ENCODE measurements at regions not wholly inside any gene's neighbourhood (a gene's known extent, or its start where the extent isn't known, plus 50 kb on each side); places are given as distances from the start of the nearest gene placed in this dataset.

DNA sequence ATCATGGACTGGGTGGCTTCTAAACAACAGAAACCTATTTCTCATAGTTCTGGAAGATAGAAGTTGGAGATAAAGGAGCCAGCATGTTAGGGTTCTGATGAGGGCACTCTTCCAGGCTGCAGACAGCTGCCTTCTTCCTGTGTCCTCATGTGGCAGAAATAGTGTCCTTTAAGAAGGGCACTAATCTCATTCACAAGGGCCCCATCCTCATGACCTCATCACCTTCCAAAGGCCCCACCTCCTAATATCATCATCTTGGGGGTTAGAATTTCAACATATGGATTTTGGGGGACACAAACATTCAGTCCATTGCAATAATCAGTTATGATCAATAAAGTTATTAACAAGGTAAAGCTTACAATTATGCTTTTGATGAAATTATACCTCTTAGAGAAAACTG lies 130.8 kb upstream of the SLC22A23 start:
- no peaks in the 10 kb centered on the region for H3K36me3 Mint-ChIP-seq (ENCODE audit: low read depth)

DNA sequence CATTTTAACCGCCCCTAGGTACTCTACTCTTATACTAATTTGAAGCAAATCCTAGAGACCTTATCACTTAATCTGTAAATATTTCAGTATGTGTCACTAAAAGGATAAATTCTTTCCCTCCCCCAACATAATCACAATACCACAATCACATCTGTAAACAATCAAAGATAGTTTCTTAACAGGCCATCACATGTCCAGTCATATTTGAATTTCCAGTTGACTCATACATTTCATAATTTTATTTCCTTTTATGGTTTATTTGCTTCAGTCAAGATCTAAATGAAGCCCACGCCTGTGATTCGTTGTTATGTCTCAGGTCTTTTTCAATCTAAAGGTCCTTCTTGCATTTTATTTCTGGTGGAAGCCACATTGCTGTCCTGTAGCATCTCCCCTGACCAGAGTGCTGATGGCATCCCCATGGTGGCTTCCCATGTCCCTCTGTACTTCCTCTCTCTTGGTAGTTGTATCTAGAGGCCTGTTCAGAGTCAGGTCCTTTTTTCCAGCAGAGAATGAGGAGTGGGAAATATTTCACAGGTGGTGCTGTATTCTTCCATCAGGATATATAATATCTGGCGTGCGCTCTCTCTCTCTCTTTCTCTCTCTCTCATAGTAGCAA lies 128.6 kb upstream of the SLC22A23 start:
- H3K4me1 ChIP-seq (ENCODE audit: insufficient read depth, low read length), result no peaks in the 10 kb centered on the region
- Mint-ChIP-seq H3K27me3 (peaks cover 45% of the 10 kb centered on the region), H3K4me1 (ENCODE audit: low read depth) (no peaks in the 10 kb centered on the region), H3K4me3 (no peak overlapping the region), H3K27ac (no peak overlapping the region), H3K36me3 (ENCODE audit: low read depth) (no peaks in the 10 kb centered on the region), H3K9me3 (peaks cover 6% of the 10 kb centered on the region)
- DNase-seq (peak in 1 of 14 experiments; percentile 4), ATAC-seq (ENCODE audit: poor library complexity) (no peak)
- no peak overlapping the region for H3K27ac ChIP-seq (ENCODE audit: low read depth in 1 of 2, low read length in 2 of 2)
- no peak overlapping the region for H3K4me3 ChIP-seq (ENCODE audit: low read length)
- H3K9me3 ChIP-seq (ENCODE audit: control insufficient read depth in 1 of 2, insufficient read depth in 1 of 2, low read length in 2 of 2), result peaks cover 9 to 16% of the 10 kb centered on the region in 2 experiments
- ChIA-PET CTCF (no interaction called here), POLR2A (no interaction called here)
- H3K36me3 ChIP-seq (ENCODE audit: insufficient read depth, low read length), result no peaks in the 10 kb centered on the region
- TF ChIP-seq, protein P1, sequence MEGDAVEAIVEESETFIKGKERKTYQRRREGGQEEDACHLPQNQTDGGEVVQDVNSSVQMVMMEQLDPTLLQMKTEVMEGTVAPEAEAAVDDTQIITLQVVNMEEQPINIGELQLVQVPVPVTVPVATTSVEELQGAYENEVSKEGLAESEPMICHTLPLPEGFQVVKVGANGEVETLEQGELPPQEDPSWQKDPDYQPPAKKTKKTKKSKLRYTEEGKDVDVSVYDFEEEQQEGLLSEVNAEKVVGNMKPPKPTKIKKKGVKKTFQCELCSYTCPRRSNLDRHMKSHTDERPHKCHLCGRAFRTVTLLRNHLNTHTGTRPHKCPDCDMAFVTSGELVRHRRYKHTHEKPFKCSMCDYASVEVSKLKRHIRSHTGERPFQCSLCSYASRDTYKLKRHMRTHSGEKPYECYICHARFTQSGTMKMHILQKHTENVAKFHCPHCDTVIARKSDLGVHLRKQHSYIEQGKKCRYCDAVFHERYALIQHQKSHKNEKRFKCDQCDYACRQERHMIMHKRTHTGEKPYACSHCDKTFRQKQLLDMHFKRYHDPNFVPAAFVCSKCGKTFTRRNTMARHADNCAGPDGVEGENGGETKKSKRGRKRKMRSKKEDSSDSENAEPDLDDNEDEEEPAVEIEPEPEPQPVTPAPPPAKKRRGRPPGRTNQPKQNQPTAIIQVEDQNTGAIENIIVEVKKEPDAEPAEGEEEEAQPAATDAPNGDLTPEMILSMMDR (IDR thresholded peaks at IDR 0.05), result no peak
- intact Hi-C loops (cut with DNase I, micrococcal nuclease), result no loop called here
- peaks cover 4 to 11% of the 10 kb centered on the region in 2 experiments for H3K27me3 ChIP-seq (ENCODE audit: control insufficient read depth in 1 of 2, insufficient read depth in 2 of 2, low read length in 2 of 2)

More for the DNA sequence above, 130.8 kb upstream of the SLC22A23 start:
- H3K27me3 Mint-ChIP-seq, result peaks cover 46% of the 10 kb centered on the region
- Histone ChIP-seq H3K9me3 (ENCODE audit: control insufficient read depth in 1 of 2, insufficient read depth in 1 of 2, low read length in 2 of 2) (peaks cover 9 to 16% of the 10 kb centered on the region in 2 experiments), H3K27me3 (ENCODE audit: control insufficient read depth in 1 of 2, insufficient read depth in 2 of 2, low read length in 2 of 2) (peaks cover 5 to 11% of the 10 kb centered on the region in 2 experiments), H3K4me3 (ENCODE audit: low read length) (no peak overlapping the region), H3K4me1 (ENCODE audit: insufficient read depth, low read length) (no peaks in the 10 kb centered on the region), H3K27ac (ENCODE audit: low read depth in 1 of 2, low read length in 2 of 2) (no peak overlapping the region), H3K36me3 (ENCODE audit: insufficient read depth, low read length) (no peaks in the 10 kb centered on the region)
- H3K4me1 Mint-ChIP-seq (ENCODE audit: low read depth), result no peaks in the 10 kb centered on the region
- TF ChIP-seq, protein P1 (IDR thresholded peaks at IDR 0.05), result no peak
- DNase-seq, result no peak
- POLR2A ChIA-PET, result no interaction called here
- H3K27ac Mint-ChIP-seq, result no peak overlapping the region
- peaks cover 6% of the 10 kb centered on the region for H3K9me3 Mint-ChIP-seq
- intact Hi-C loops (cut with DNase I, micrococcal nuclease), result no loop called here
- no peak overlapping the region for H3K4me3 Mint-ChIP-seq
- CTCF ChIA-PET, result no interaction called here
- ATAC-seq (ENCODE audit: poor library complexity), result no peak

DNA sequence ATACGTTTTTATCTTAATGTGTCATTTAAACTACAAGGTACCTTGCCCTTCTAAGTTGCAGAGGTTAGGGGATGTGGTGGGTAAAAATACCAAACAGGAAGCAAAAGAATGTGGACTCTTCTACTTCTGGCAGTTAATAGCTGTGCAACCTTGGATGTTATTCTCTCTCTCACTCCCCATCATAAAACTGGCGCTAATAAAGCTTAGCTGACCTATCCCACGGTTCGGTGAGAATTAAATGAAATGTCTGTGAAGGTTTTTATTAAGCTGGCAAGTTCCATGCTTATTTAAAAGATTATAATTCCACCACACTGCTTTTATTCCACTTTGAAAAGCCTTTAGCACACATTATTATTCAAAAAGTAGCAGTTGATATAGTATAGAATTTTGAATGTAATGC lies 127.8 kb upstream of the SLC22A23 start:
- DNase-seq (no peak), ATAC-seq (ENCODE audit: poor library complexity) (no peak)
- Mint-ChIP-seq H3K27ac (no peak overlapping the region), H3K27me3 (peaks cover 46% of the 10 kb centered on the region), H3K36me3 (ENCODE audit: low read depth) (no peaks in the 10 kb centered on the region), H3K4me1 (ENCODE audit: low read depth) (no peaks in the 10 kb centered on the region), H3K4me3 (no peak overlapping the region), H3K9me3 (peaks cover 6% of the 10 kb centered on the region)
- Histone ChIP-seq H3K27me3 (ENCODE audit: control insufficient read depth in 1 of 2, insufficient read depth in 2 of 2, low read length in 2 of 2) (peaks cover 4 to 11% of the 10 kb centered on the region in 2 experiments), H3K9me3 (ENCODE audit: control insufficient read depth in 1 of 2, insufficient read depth in 1 of 2, low read length in 2 of 2) (peaks cover 9 to 13% of the 10 kb centered on the region in 2 experiments), H3K27ac (ENCODE audit: low read depth in 1 of 2, low read length in 2 of 2) (no peak overlapping the region), H3K4me1 (ENCODE audit: insufficient read depth, low read length) (no peaks in the 10 kb centered on the region), H3K4me3 (ENCODE audit: low read length) (no peak overlapping the region), H3K36me3 (ENCODE audit: insufficient read depth, low read length) (no peaks in the 10 kb centered on the region)
- POLR2A ChIA-PET, result no interaction called here
- CTCF ChIA-PET, result no interaction called here
- TF ChIP-seq, protein P1 (IDR thresholded peaks at IDR 0.05), result no peak
- intact Hi-C loops (cut with DNase I, micrococcal nuclease), result no loop called here
